HUDEP-2 (cell line): ENCODE measurements at regions not wholly inside any gene's neighbourhood (a gene's known extent, or its start where the extent isn't known, plus 50 kb on each side); places are given as distances from the start of the nearest gene placed in this dataset.
"Not testable (repeated sequence)": the region's sequence is repeated elsewhere in the genome, so short reads cannot be mapped to it uniquely, and the experiment has no call there.

Source experiments
- DNase-seq, 76 experiments: peaks; one replicate each; lab custom pipeline; 2025; ENCODE audit not compliant: unreplicated experiment in 76 of 76; lab: John Stamatoyannopoulos, UW

GRCh38 chr11:33435216-33435615 lies 178.0 kb downstream of the HIPK3 start:
- DNase-seq: no peak

- DNase-seq: no peak
These were observed 177.1 kb downstream of the HIPK3 start for GRCh38 chr11:33434294-33434693.

- not testable (repeated sequence) for DNase-seq
These were observed 171.3 kb downstream of the HIPK3 start for GRCh38 chr11:33428435-33428834.

- DNase-seq: no peak
These were observed 163.9 kb downstream of the HIPK3 start for GRCh38 chr11:33420959-33421566.

GRCh38 chr11:33419924-33420323 lies 162.7 kb downstream of the HIPK3 start:
- DNase-seq: no peak

- DNase-seq: no peak
These were observed 159.9 kb downstream of the HIPK3 start for GRCh38 chr11:33417121-33417520.

GRCh38 chr11:33413301-33413700 lies 156.1 kb downstream of the HIPK3 start:
- DNase-seq: no peak

- no peak for DNase-seq
These were observed 155.1 kb downstream of the HIPK3 start for GRCh38 chr11:33412241-33412640.

- DNase-seq: no peak
These were observed 154.6 kb downstream of the HIPK3 start for GRCh38 chr11:33411751-33412150.

GRCh38 chr11:33410086-33410765 lies 153.0 kb downstream of the HIPK3 start:
- no peak for DNase-seq
